ENCODE measurements at regions not wholly inside any gene's neighbourhood (a gene's known extent, or its start where the extent isn't known, plus 50 kb on each side); places are given as distances from the start of the nearest gene placed in this dataset.
"Not testable (repeated sequence)": the region's sequence is repeated elsewhere in the genome, so short reads cannot be mapped to it uniquely, and the experiment has no call there.

DNA sequence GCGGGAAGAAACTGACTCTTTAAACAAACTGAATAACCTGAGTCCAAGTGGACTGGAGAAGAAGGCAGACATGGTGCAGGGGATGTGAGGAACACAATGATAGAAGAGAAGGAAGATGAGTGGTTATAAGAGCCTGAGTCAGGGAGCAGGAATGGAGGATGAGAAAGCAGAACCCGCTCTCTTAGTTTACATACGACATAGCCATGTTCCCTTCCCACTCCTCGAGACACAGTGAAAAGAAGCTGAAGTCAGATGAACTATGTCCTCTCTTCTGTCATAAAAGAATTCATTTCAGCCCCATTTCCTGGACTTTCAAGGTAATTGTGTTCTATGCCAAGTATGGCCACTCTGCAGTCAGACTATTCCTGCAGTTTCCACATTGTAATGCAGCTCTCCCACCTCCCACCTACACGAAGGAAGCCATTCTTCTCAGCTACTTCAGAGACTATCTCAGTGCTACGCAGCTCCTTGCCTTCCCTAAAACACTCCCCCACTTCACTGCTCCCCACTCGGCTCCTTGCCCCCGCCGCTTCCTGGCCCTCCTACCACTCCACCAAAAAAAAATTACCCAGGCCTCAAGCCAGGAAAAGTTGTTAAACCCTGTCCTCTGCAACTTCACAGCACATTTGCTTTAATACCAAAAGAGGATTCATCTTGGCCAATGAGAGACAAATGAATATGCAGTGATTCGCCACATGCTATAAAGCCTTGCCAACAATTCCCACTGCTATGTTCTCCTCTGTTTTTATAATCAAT lies 323.4 kb upstream of the EPHA4 start:
- no peaks in the 10 kb centered on the region for H3K36me3 Mint-ChIP-seq (ENCODE audit: insufficient read depth, unreplicated experiment)
- Histone ChIP-seq H3K9me3 (no peaks in the 10 kb centered on the region), H3K4me1 (no peaks in the 10 kb centered on the region), H3K4me3 (ENCODE audit: low read depth, low read length) (no peak overlapping the region), H3K27me3 (replicated peaks; ENCODE audit: control insufficient read depth, insufficient read depth, low read length) (no peaks in the 10 kb centered on the region), H3K36me3 (ENCODE audit: control insufficient read depth, insufficient read depth, low read length) (no peaks in the 10 kb centered on the region)
- BruUV-seq (replicated peaks): no TSS peak
- H3K27ac Mint-ChIP-seq (ENCODE audit: unreplicated experiment): no peak overlapping the region
- peaks cover 9% of the 10 kb centered on the region for H3K9me3 Mint-ChIP-seq (ENCODE audit: unreplicated experiment)
- no peak for DNase-seq
- H3K4me1 Mint-ChIP-seq (ENCODE audit: low read depth, unreplicated experiment): peaks cover 17% of the 10 kb centered on the region
- H3K4me3 Mint-ChIP-seq (ENCODE audit: unreplicated experiment): no peak overlapping the region
- ChIA-PET CTCF (no interaction called here), POLR2A (no interaction called here)
- no peaks in the 10 kb centered on the region for H3K27me3 Mint-ChIP-seq (ENCODE audit: insufficient read depth, unreplicated experiment)
- intact Hi-C loops (cut with micrococcal nuclease; ENCODE audit: unreplicated experiment): no loop called here
- TF ChIP-seq, protein P1, sequence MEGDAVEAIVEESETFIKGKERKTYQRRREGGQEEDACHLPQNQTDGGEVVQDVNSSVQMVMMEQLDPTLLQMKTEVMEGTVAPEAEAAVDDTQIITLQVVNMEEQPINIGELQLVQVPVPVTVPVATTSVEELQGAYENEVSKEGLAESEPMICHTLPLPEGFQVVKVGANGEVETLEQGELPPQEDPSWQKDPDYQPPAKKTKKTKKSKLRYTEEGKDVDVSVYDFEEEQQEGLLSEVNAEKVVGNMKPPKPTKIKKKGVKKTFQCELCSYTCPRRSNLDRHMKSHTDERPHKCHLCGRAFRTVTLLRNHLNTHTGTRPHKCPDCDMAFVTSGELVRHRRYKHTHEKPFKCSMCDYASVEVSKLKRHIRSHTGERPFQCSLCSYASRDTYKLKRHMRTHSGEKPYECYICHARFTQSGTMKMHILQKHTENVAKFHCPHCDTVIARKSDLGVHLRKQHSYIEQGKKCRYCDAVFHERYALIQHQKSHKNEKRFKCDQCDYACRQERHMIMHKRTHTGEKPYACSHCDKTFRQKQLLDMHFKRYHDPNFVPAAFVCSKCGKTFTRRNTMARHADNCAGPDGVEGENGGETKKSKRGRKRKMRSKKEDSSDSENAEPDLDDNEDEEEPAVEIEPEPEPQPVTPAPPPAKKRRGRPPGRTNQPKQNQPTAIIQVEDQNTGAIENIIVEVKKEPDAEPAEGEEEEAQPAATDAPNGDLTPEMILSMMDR (IDR thresholded peaks at IDR 0.05; ENCODE audit: insufficient read depth in 1 of 2, low read depth in 1 of 2, low read length in 1 of 2, severe bottlenecking in 1 of 2, unreplicated experiment in 1 of 2): no peak

DNA sequence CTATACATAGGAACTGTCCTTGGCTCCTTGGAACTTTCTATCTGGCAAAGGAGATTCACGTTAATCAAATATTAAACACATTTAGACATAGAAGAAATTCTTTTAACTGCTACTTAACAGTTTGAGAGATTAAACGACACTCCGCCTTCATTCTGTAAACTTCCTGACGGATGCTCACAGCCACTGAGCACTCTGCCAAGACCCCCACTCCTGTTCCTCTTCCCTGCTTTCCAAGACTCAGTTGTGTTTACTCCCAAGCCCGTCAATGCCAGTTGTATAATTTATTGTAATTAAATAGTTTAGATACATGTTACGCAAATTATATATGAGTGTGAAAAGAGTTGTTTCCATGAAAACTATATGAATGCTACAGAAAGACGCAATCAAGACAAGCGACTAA lies 321.4 kb upstream of the EPHA4 start:
- Histone ChIP-seq H3K4me3 (ENCODE audit: low read depth, low read length) (no peak overlapping the region), H3K9me3 (no peaks in the 10 kb centered on the region), H3K27me3 (replicated peaks; ENCODE audit: control insufficient read depth, insufficient read depth, low read length) (no peaks in the 10 kb centered on the region), H3K4me1 (no peaks in the 10 kb centered on the region), H3K36me3 (ENCODE audit: control insufficient read depth, insufficient read depth, low read length) (no peaks in the 10 kb centered on the region)
- Mint-ChIP-seq H3K4me1 (ENCODE audit: low read depth, unreplicated experiment) (peaks cover 17% of the 10 kb centered on the region), H3K4me3 (ENCODE audit: unreplicated experiment) (no peak overlapping the region), H3K36me3 (ENCODE audit: insufficient read depth, unreplicated experiment) (no peaks in the 10 kb centered on the region), H3K27me3 (ENCODE audit: insufficient read depth, unreplicated experiment) (no peaks in the 10 kb centered on the region), H3K27ac (ENCODE audit: unreplicated experiment) (peak overlapping the region; percentile 43), H3K9me3 (ENCODE audit: unreplicated experiment) (peaks cover 9% of the 10 kb centered on the region)
- POLR2A ChIA-PET: no interaction called here
- CTCF ChIA-PET: no interaction called here
- TF ChIP-seq, protein P1 (IDR thresholded peaks at IDR 0.05; ENCODE audit: insufficient read depth in 1 of 2, low read depth in 1 of 2, low read length in 1 of 2, severe bottlenecking in 1 of 2, unreplicated experiment in 1 of 2): no peak
- no TSS peak for BruUV-seq (replicated peaks)
- DNase-seq: no peak
- intact Hi-C loops (cut with micrococcal nuclease; ENCODE audit: unreplicated experiment): no loop called here

GRCh38 chr2:221892006-221892405 lies 319.9 kb upstream of the EPHA4 start:
- H3K27ac Mint-ChIP-seq (ENCODE audit: unreplicated experiment); H3K36me3 Mint-ChIP-seq (ENCODE audit: insufficient read depth, unreplicated experiment); H3K4me1 ChIP-seq; H3K36me3 ChIP-seq (ENCODE audit: control insufficient read depth, insufficient read depth, low read length); H3K9me3 ChIP-seq; CTCF ChIA-PET; BruUV-seq (replicated peaks); DNase-seq; intact Hi-C loops (cut with micrococcal nuclease; ENCODE audit: unreplicated experiment); H3K4me3 ChIP-seq (ENCODE audit: low read depth, low read length); H3K27me3 Mint-ChIP-seq (ENCODE audit: insufficient read depth, unreplicated experiment); POLR2A ChIA-PET; H3K9me3 Mint-ChIP-seq (ENCODE audit: unreplicated experiment); H3K27me3 ChIP-seq (replicated peaks; ENCODE audit: control insufficient read depth, insufficient read depth, low read length); H3K4me3 Mint-ChIP-seq (ENCODE audit: unreplicated experiment): not testable (repeated sequence)
- H3K4me1 Mint-ChIP-seq (ENCODE audit: low read depth, unreplicated experiment): peaks cover 17% of the 10 kb centered on the region
